H1 (cell line): ENCODE measurements at regions not wholly inside any gene's neighbourhood (a gene's known extent, or its start where the extent isn't known, plus 50 kb on each side); places are given as distances from the start of the nearest gene placed in this dataset.

Experiments used
- CTCF ChIA-PET: fragments of 300-600 bp; sonication (Branson Sonifier 250); formaldehyde crosslinking; loops from one replicate; lab custom pipeline; 2021; ENCODE audit not compliant: partially characterized antibody; lab: Charles Lee
- POLR2A ChIA-PET: fragments of 300-600 bp; sonication (Branson Sonifier 250); formaldehyde crosslinking; loops from one replicate; lab custom pipeline; 2021; ENCODE audit warnings: inconsistent platforms; ENCODE audit not compliant: partially characterized antibody; lab: Charles Lee
- DNase-seq, 2 experiments: peaks; one replicate each; pipeline versions ENCODE4 v3.0.0 to v3.0.0-alpha.2; 2010 to 2022; ENCODE audit warnings: low spot score in 2 of 2, low read depth in 1 of 2, mixed read lengths in 1 of 2
- FAIRE-seq: peaks from 2 replicates; lab custom pipeline; 2011; peaks lifted over from hg19 to GRCh38; lab: Jason Lieb, UNC
- H2AFZ ChIP-seq: 2 replicates; pipeline ENCODE4 v1.8.1; 2012; ENCODE audit warnings: low read length, inconsistent platforms
- H2AK5ac ChIP-seq: 2 replicates; pipeline ENCODE4 v1.6.1; 2013; ENCODE audit warnings: low read depth, low read length
- H2BK120ac ChIP-seq: replicated peaks from 2 replicates; pipeline ENCODE3; 2013; ENCODE audit warnings: low read depth, low read length, inconsistent platforms
- H2BK12ac ChIP-seq: 2 replicates; pipeline ENCODE4 v1.6.1; 2013; ENCODE audit warnings: low read depth, low read length
- H2BK15ac ChIP-seq: 2 replicates; pipeline ENCODE4 v1.6.1; 2013; ENCODE audit warnings: low read length
- H2BK20ac ChIP-seq: 2 replicates; pipeline ENCODE4 v1.6.1; 2013; ENCODE audit warnings: low read length
- H2BK5ac ChIP-seq: 2 replicates; pipeline ENCODE4 v1.6.1; 2013; ENCODE audit warnings: low read depth, low read length
- H3K14ac ChIP-seq: 2 replicates; pipeline ENCODE4 v1.6.1; 2013; ENCODE audit warnings: inconsistent platforms; ENCODE audit not compliant: insufficient read length
- H3K18ac ChIP-seq: 2 replicates; pipeline ENCODE4 v1.6.1; 2013; ENCODE audit warnings: low read length; ENCODE audit errors: extremely low read depth
- H3K23ac ChIP-seq: 2 replicates; pipeline ENCODE4 v1.6.1; 2013; ENCODE audit warnings: inconsistent platforms; ENCODE audit not compliant: insufficient read length
- H3K23me2 ChIP-seq: 2 replicates; pipeline ENCODE4 v1.6.1; 2013; ENCODE audit warnings: low read depth, low read length
- H3K27ac ChIP-seq: 2 replicates; pipeline ENCODE4 v1.6.1; 2011; ENCODE audit warnings: low read depth, low read length, inconsistent platforms
- H3K27me3 ChIP-seq, 4 experiments: replicated peaks in 1 of 4; 1 replicate in 1 of 4; 2 replicates in 3 of 4; pipeline versions ENCODE4 v1.6.1 to v1.8.1; 2011 to 2013; ENCODE audit warnings: low read length in 3 of 4, mild to moderate bottlenecking in 3 of 4, inconsistent platforms in 2 of 4, mixed read lengths in 2 of 4, moderate library complexity in 1 of 4; ENCODE audit not compliant: control insufficient read depth in 3 of 4, insufficient read depth in 3 of 4; ENCODE audit errors: extremely low read depth in 1 of 4
- H3K36me3 ChIP-seq, 4 experiments: 2 replicates each; pipeline versions ENCODE4 v1.6.1 to v1.8.1; 2011 to 2013; ENCODE audit warnings: mild to moderate bottlenecking in 4 of 4, low read length in 3 of 4, moderate library complexity in 2 of 4, control low read depth in 1 of 4, inconsistent platforms in 1 of 4; ENCODE audit not compliant: insufficient read depth in 4 of 4, control insufficient read depth in 2 of 4
- H3K4ac ChIP-seq: replicated peaks from 2 replicates; pipeline ENCODE3; 2013; ENCODE audit warnings: low read length, low read depth, mixed read lengths, inconsistent platforms; ENCODE audit not compliant: insufficient read length
- H3K4me1 ChIP-seq, 4 experiments: replicated peaks in 1 of 4; 1 replicate in 1 of 4; 2 replicates in 3 of 4; pipeline versions ENCODE4 v1.6.1 to v1.8.1; 2011 to 2013; ENCODE audit warnings: low read length in 3 of 4, inconsistent platforms in 2 of 4, mixed read lengths in 1 of 4; ENCODE audit not compliant: insufficient read depth in 4 of 4, control insufficient read depth in 3 of 4
- H3K4me2 ChIP-seq, 2 experiments: 2 replicates each; pipeline versions ENCODE4 v1.6.1 to v1.8.1; 2011 to 2013; ENCODE audit warnings: low read depth in 2 of 2, low read length in 2 of 2, control low read depth in 1 of 2, inconsistent platforms in 1 of 2, mild to moderate bottlenecking in 1 of 2; ENCODE audit not compliant: insufficient read depth in 1 of 2
- H3K4me3 ChIP-seq, 4 experiments: fragments of 200-600, 300-600 bp in 1 of 4; sonication (generic), shearing (Covaris generic), sonication (Bioruptor Twin) in 1 of 4; 2 replicates each; pipeline versions ENCODE4 v1.5.1 to v1.8.1; 2011 to 2016; ENCODE audit warnings: low read length in 4 of 4, low read depth in 3 of 4, control low read depth in 2 of 4, inconsistent platforms in 2 of 4, mild to moderate bottlenecking in 2 of 4, mixed read lengths in 1 of 4, moderate library complexity in 1 of 4; ENCODE audit not compliant: insufficient read depth in 2 of 4; ENCODE audit errors: extremely low read depth in 1 of 4
- H3K56ac ChIP-seq: replicated peaks from 2 replicates; pipeline ENCODE3; 2013; ENCODE audit warnings: low read depth, mild to moderate bottlenecking, mixed read lengths, low read length, inconsistent platforms; ENCODE audit not compliant: insufficient read length
- H3K79me1 ChIP-seq: 2 replicates; pipeline ENCODE4 v1.6.1; 2013; ENCODE audit warnings: low read depth, low read length, control low read depth
- H3K79me2 ChIP-seq, 2 experiments: 2 replicates each; pipeline versions ENCODE4 v1.6.1 to v1.8.1; 2012 to 2013; ENCODE audit warnings: low read length in 2 of 2, mild to moderate bottlenecking in 2 of 2, inconsistent platforms in 1 of 2; ENCODE audit not compliant: insufficient read depth in 2 of 2, control insufficient read depth in 1 of 2
- H3K9ac ChIP-seq, 4 experiments: replicated peaks in 1 of 4; 1 replicate in 1 of 4; 2 replicates in 3 of 4; pipeline versions ENCODE4 v1.6.1 to v1.8.1; 2011 to 2013; ENCODE audit warnings: low read depth in 3 of 4, low read length in 3 of 4, control low read depth in 2 of 4, mild to moderate bottlenecking in 2 of 4, moderate library complexity in 2 of 4, inconsistent platforms in 1 of 4; ENCODE audit errors: extremely low read depth in 1 of 4
- H3K9me3 ChIP-seq, 2 experiments: 2 replicates each; pipeline versions ENCODE4 v1.6.1 to v1.8.1; 2012 to 2013; ENCODE audit warnings: mild to moderate bottlenecking in 2 of 2, moderate library complexity in 2 of 2, control low read depth in 1 of 2, inconsistent platforms in 1 of 2, low read depth in 1 of 2, low read length in 1 of 2, mixed read lengths in 1 of 2; ENCODE audit not compliant: insufficient read depth in 2 of 2
- H4K20me1 ChIP-seq, 2 experiments: replicated peaks in 1 of 2; 2 replicates each; pipeline versions ENCODE3 to v1.8.1; 2011 to 2013; ENCODE audit warnings: inconsistent platforms in 2 of 2, low read length in 2 of 2, mild to moderate bottlenecking in 1 of 2; ENCODE audit not compliant: insufficient read depth in 2 of 2, control insufficient read depth in 1 of 2
- H4K5ac ChIP-seq: 2 replicates; pipeline ENCODE4 v1.6.1; 2013; ENCODE audit warnings: low read length, low read depth, mixed read lengths, inconsistent platforms; ENCODE audit not compliant: insufficient read length
- H4K8ac ChIP-seq: 2 replicates; pipeline ENCODE4 v1.8.0; 2013; ENCODE audit warnings: mild to moderate bottlenecking, moderate library complexity, low read length, inconsistent platforms; ENCODE audit not compliant: insufficient read depth; ENCODE audit errors: extremely low read depth
- H4K91ac ChIP-seq: replicated peaks from 2 replicates; pipeline ENCODE3; 2013; ENCODE audit warnings: low read length, mixed read lengths, inconsistent platforms; ENCODE audit not compliant: insufficient read length
- CBX8 ChIP-seq: fragments of 300-800, 300-1000 bp; sonication (generic); IDR thresholded peaks from 2 replicates; pipeline ENCODE4 v1.7.1; 2016; ENCODE audit warnings: low read depth, low read length, borderline replicate concordance
- POLR2A ChIP-seq, 2 experiments: IDR thresholded peaks; 1 replicate in 1 of 2; 2 replicates in 1 of 2; pipeline ENCODE4 v1.6.1; 2011; ENCODE audit warnings: low read depth in 2 of 2, low read length in 2 of 2, mild to moderate bottlenecking in 2 of 2; ENCODE audit errors: control extremely low read depth in 1 of 2
- RBBP5 ChIP-seq: IDR thresholded peaks from 2 replicates; pipeline ENCODE4 v1.7.1; 2012; ENCODE audit warnings: low read depth, mild to moderate bottlenecking, inconsistent platforms, low read length, moderate library complexity, borderline replicate concordance
- SP4 ChIP-seq: IDR thresholded peaks from 2 replicates; pipeline ENCODE4 v1.6.1; 2012; ENCODE audit warnings: low read length, inconsistent platforms
- SRF ChIP-seq: IDR thresholded peaks from 2 replicates; pipeline ENCODE4 v1.6.1; 2011; ENCODE audit warnings: mild to moderate bottlenecking, low read depth, low read length, moderate library complexity
- WGBS, 2 experiments: shearing (Covaris generic) in 1 of 2; methylation state at CpG; one replicate each; pipeline versions ENCODE4 v1.1.6 to v1.1.7; 2013 to 2015; ENCODE audit warnings: low lambda C conversion rate in 2 of 2, mixed read lengths in 2 of 2, inconsistent platforms in 1 of 2, low coverage in 1 of 2, missing lambda C conversion rate in 1 of 2; ENCODE audit not compliant: insufficient replicate concordance in 2 of 2, insufficient coverage in 1 of 2, insufficient read length in 1 of 2; ENCODE audit errors: extremely low coverage in 1 of 2, missing lambda C conversion rate in 1 of 2; 5-methylcytosine and 5-hydroxymethylcytosine counted together

DNA sequence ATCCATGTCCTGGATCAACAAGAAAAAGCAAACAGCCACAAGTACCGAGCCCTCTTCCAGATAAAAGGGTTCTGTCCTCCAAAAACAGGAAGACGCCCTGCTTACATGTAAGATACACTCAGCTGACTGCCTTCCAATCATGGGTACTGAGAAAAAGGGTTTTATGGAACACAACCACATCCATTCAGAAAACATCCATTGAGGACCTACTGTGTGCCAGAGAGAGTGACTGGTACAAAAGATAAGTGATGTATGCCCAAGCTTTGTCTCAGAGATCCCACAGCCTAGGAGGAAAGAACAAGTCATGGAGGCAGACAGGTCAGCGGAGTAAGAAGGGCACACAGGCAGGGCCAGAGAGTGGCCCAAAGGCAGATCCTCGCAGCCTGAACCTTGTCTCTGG lies 94.8 kb upstream of the SSTR4 start:
- Histone ChIP-seq H3K23me2 (peaks cover 2% of the 10 kb centered on the region; the same call in 1 of the 2 replicates), H3K4me3 (no peak overlapping the region), H3K9ac (no peak overlapping the region), H3K36me3 (no peaks in the 10 kb centered on the region), H4K91ac (no peak overlapping the region), H3K56ac (no peak overlapping the region), H2BK15ac (no peak overlapping the region), H3K79me1 (no peaks in the 10 kb centered on the region), H2BK5ac (no peak overlapping the region), H3K79me2 (no peaks in the 10 kb centered on the region), H4K8ac (no peak overlapping the region), H3K23ac (no peak overlapping the region), H2BK20ac (no peak overlapping the region), H3K18ac (no peak overlapping the region), H2BK120ac (no peak overlapping the region), H3K4ac (no peak overlapping the region), H2AFZ (no peak overlapping the region), H3K14ac (no peak overlapping the region), H3K4me1 (no peaks in the 10 kb centered on the region), H2BK12ac (no peak overlapping the region), H3K27ac (no peak overlapping the region), H4K20me1 (no peaks in the 10 kb centered on the region), H3K27me3 (no peaks in the 10 kb centered on the region), H2AK5ac (no peak overlapping the region), H3K9me3 (no peaks in the 10 kb centered on the region), H3K4me2 (no peak overlapping the region), H4K5ac (no peak overlapping the region)
- FAIRE-seq: no peak
- CTCF ChIA-PET: interaction anchor here (1.3 to 2.2 kb wide), 4 partner anchors 34 to 205 kb away, joined by 3 to 6 read pairs (median 4); no protein-coding TSS in a partner anchor
- WGBS, 2 experiments: 97% methylated on average over 4 of the region's 4 CpGs; no CpG with 5 or more reads in 1 of the 2 experiments
- POLR2A ChIA-PET: no interaction called here
- TF ChIP-seq SRF (no peak), POLR2A (IDR thresholded peaks at IDR 0.05; ENCODE audit: control extremely low read depth in 1 of 2, low read depth in 2 of 2, low read length in 2 of 2) (no peak), CBX8 (no peak), RBBP5 (no peak), SP4 (no peak)
- no peak for DNase-seq
